ENCODE measurements at regions not wholly inside any gene's neighbourhood (a gene's known extent, or its start where the extent isn't known, plus 50 kb on each side); places are given as distances from the start of the nearest gene placed in this dataset.
"Not testable (repeated sequence)": the region's sequence is repeated elsewhere in the genome, so short reads cannot be mapped to it uniquely, and the experiment has no call there.

- not testable (repeated sequence) for TF ChIP-seq CTCF (conservative IDR thresholded peaks at IDR 0.05); ZFX (IDR thresholded peaks at IDR 0.05)
Measured at GRCh38 chr7:66458991-66459390, 169.7 kb upstream of the KCTD7 start.

All from C4-2B (cell line).